ENCODE measurements at regions not wholly inside any gene's neighbourhood (a gene's known extent, or its start where the extent isn't known, plus 50 kb on each side); places are given as distances from the start of the nearest gene placed in this dataset.
A peak's percentile ranks its signal among the peaks of the same experiment; 100 is the strongest.

- no peak overlapping the region for H2AK5ac ChIP-seq (ENCODE audit: low read depth, low read length)
- no peak for DNase-seq
- no peak overlapping the region for H2AK9ac ChIP-seq (replicated peaks; ENCODE audit: low read depth, low read length, poor library complexity)
- no peak overlapping the region for H3K14ac ChIP-seq (replicated peaks; ENCODE audit: low read depth, low read length)
- intact Hi-C loops (cut with micrococcal nuclease) (no loop called here), in situ Hi-C loops (cut with MboI; ENCODE audit: low sequenced_read_pairs) (no loop called here), dilution Hi-C loops (cut with HindIII; ENCODE audit: low sequenced_read_pairs, unreplicated experiment) (no loop called here)
- no peak overlapping the region for H3K4me3 ChIP-seq (ENCODE audit: insufficient read depth, low read depth, low read length)
- no peak for ATAC-seq (ENCODE audit: low read depth)
- no peak overlapping the region for H2BK120ac ChIP-seq (ENCODE audit: low read depth, low read length)
- no peaks in the 10 kb centered on the region for H3K27me3 ChIP-seq (ENCODE audit: control insufficient read depth, insufficient read depth, low read length)
- H2BK20ac ChIP-seq (ENCODE audit: low read depth, low read length): no peak overlapping the region
- no peak overlapping the region for H3K4me2 ChIP-seq (ENCODE audit: low read depth, low read length)
- H3K18ac ChIP-seq (ENCODE audit: low read depth, low read length): no peak overlapping the region
- no peaks in the 10 kb centered on the region; the same call in 1 of the 2 replicates for H3K9me3 ChIP-seq (ENCODE audit: control insufficient read depth, insufficient read depth, low read length)
- H3K79me1 ChIP-seq (ENCODE audit: low read depth in 1 of 2, low read length in 2 of 2): no peaks in the 10 kb centered on the region
- H4K20me1 ChIP-seq (ENCODE audit: insufficient read depth, low read length): no peaks in the 10 kb centered on the region
- BruUV-seq (replicated peaks): no TSS peak
- no peak overlapping the region for H4K5ac ChIP-seq (ENCODE audit: low read depth, low read length)
- no peak overlapping the region for H3K23ac ChIP-seq (ENCODE audit: low read depth, low read length)
- no CpG with 5 or more reads among the region's 3 CpGs for WGBS, 2 experiments (ENCODE audit: extremely low coverage in 2 of 2, insufficient read length in 1 of 2)
- no peak overlapping the region for H4K91ac ChIP-seq (ENCODE audit: insufficient read depth, low read depth, low read length)
- no peaks in the 10 kb centered on the region for H3K36me3 ChIP-seq (ENCODE audit: control insufficient read depth, insufficient read depth, low read length)
- no peak overlapping the region for H4K8ac ChIP-seq (ENCODE audit: low read depth in 2 of 2, low read length in 2 of 2)
- no peak overlapping the region for H3K9ac ChIP-seq (ENCODE audit: low read depth, low read length)
- H2BK5ac ChIP-seq (ENCODE audit: low read depth, low read length, poor library complexity, severe bottlenecking): no peak overlapping the region
- H3K9me1 ChIP-seq (ENCODE audit: insufficient read depth, low read length): no peaks in the 10 kb centered on the region
- H3K27ac ChIP-seq (ENCODE audit: insufficient read depth, low read length): no peak overlapping the region
- POLR2A ChIA-PET (ENCODE audit: unreplicated experiment): no interaction called here
- H3K56ac ChIP-seq (ENCODE audit: extremely low read depth, insufficient read depth, low read length): no peak overlapping the region
- CTCF ChIA-PET: no interaction called here
- no peak overlapping the region for H3K4ac ChIP-seq (ENCODE audit: low read depth, low read length)
- H2BK15ac ChIP-seq (ENCODE audit: low read depth, low read length): no peak overlapping the region
- no peaks in the 10 kb centered on the region for H3K4me1 ChIP-seq (ENCODE audit: control insufficient read depth, insufficient read depth, low read length)
- TF ChIP-seq RFX5 (IDR thresholded peaks at IDR 0.05; ENCODE audit: low read depth, low read length): no peak
- TF ChIP-seq MAFK (IDR thresholded peaks at IDR 0.05; ENCODE audit: low read depth, low read length): peak; percentile 74
- H2AFZ ChIP-seq (replicated peaks; ENCODE audit: low read length, poor library complexity): no peak overlapping the region
Measured at GRCh38 chr11:48675945-48676344, 187.4 kb downstream of the OR4A47 start.
